H9 (cell line): ENCODE measurements at regions not wholly inside any gene's neighbourhood (a gene's known extent, or its start where the extent isn't known, plus 50 kb on each side); places are given as distances from the start of the nearest gene placed in this dataset.
A peak's percentile ranks its signal among the peaks of the same experiment; 100 is the strongest.

ENCODE experiments used
- DNase-seq: peaks from one replicate; pipeline ENCODE4 v3.0.0-alpha.2; 2017
- H2AFZ ChIP-seq: one replicate; pipeline ENCODE4 v1.6.1; 2013; ENCODE audit warnings: mild to moderate bottlenecking, low read length, control low read depth, moderate library complexity
- H2AK5ac ChIP-seq: 2 replicates; pipeline ENCODE4 v1.6.1; 2013; ENCODE audit warnings: low read length, control low read depth, mixed read lengths; ENCODE audit not compliant: insufficient read length
- H2BK120ac ChIP-seq: one replicate; pipeline ENCODE4 v1.6.1; 2013; ENCODE audit warnings: low read depth, mild to moderate bottlenecking, low read length, control low read depth, inconsistent platforms; ENCODE audit not compliant: poor library complexity, severe bottlenecking
- H2BK12ac ChIP-seq: 2 replicates; pipeline ENCODE4 v1.6.1; 2013; ENCODE audit warnings: low read length, control low read depth, mixed read lengths, low read depth; ENCODE audit not compliant: insufficient read length
- H2BK15ac ChIP-seq: 2 replicates; pipeline ENCODE4 v1.6.1; 2013; ENCODE audit warnings: low read depth, low read length, control low read depth
- H2BK20ac ChIP-seq: one replicate; pipeline ENCODE4 v1.6.1; 2013; ENCODE audit warnings: low read depth, mild to moderate bottlenecking, low read length, control low read depth, inconsistent platforms; ENCODE audit not compliant: poor library complexity, severe bottlenecking
- H2BK5ac ChIP-seq: 2 replicates; pipeline ENCODE4 v1.6.1; 2013; ENCODE audit warnings: low read length, control low read depth, mixed read lengths; ENCODE audit not compliant: insufficient read length
- H3K14ac ChIP-seq: 2 replicates; pipeline ENCODE4 v1.6.1; 2013; ENCODE audit warnings: low read length, control low read depth; ENCODE audit not compliant: insufficient read depth
- H3K18ac ChIP-seq: 2 replicates; pipeline ENCODE4 v1.6.1; 2013; ENCODE audit warnings: low read depth, mild to moderate bottlenecking, mixed read lengths, low read length, control low read depth; ENCODE audit not compliant: insufficient read length
- H3K23ac ChIP-seq: 2 replicates; pipeline ENCODE4 v1.6.1; 2013; ENCODE audit warnings: low read length, control low read depth, mixed read lengths, low read depth; ENCODE audit not compliant: insufficient read length
- H3K23me2 ChIP-seq: 2 replicates; pipeline ENCODE4 v1.6.1; 2013; ENCODE audit warnings: low read depth, mild to moderate bottlenecking, mixed read lengths, low read length, control low read depth; ENCODE audit not compliant: insufficient read length, poor library complexity, severe bottlenecking
- H3K27ac ChIP-seq: 2 replicates; pipeline ENCODE4 v1.5.1; 2013; ENCODE audit warnings: low read length, control low read depth, mixed read lengths, low read depth; ENCODE audit not compliant: insufficient read length
- H3K27me3 ChIP-seq: 2 replicates; pipeline ENCODE4 v1.6.1; 2013; ENCODE audit warnings: low read length, control low read depth, inconsistent platforms; ENCODE audit not compliant: insufficient read depth
- H3K4ac ChIP-seq: 2 replicates; pipeline ENCODE4 v1.6.1; 2013; ENCODE audit warnings: low read depth, mild to moderate bottlenecking, control low read depth, inconsistent platforms, low read length, moderate library complexity
- H3K4me1 ChIP-seq: 2 replicates; pipeline ENCODE4 v1.6.1; 2013; ENCODE audit warnings: low read length, control low read depth, inconsistent platforms; ENCODE audit not compliant: insufficient read depth
- H3K4me2 ChIP-seq: 2 replicates; pipeline ENCODE4 v1.6.1; 2013; ENCODE audit warnings: low read length, control low read depth, mixed read lengths; ENCODE audit not compliant: insufficient read length, insufficient read depth
- H3K56ac ChIP-seq: 2 replicates; pipeline ENCODE4 v1.6.1; 2013; ENCODE audit warnings: low read depth, mild to moderate bottlenecking, mixed read lengths, low read length, control low read depth; ENCODE audit not compliant: insufficient read length
- H3K79me1 ChIP-seq: 2 replicates; pipeline ENCODE4 v1.6.1; 2013; ENCODE audit warnings: low read depth, mild to moderate bottlenecking, moderate library complexity, low read length, control low read depth, inconsistent platforms; ENCODE audit not compliant: insufficient read depth, poor library complexity, severe bottlenecking
- H3K79me2 ChIP-seq: 2 replicates; pipeline ENCODE4 v1.6.1; 2013; ENCODE audit warnings: low read length, control low read depth, inconsistent platforms; ENCODE audit not compliant: insufficient read depth
- H3K9ac ChIP-seq: 2 replicates; pipeline ENCODE4 v1.6.1; 2013; ENCODE audit warnings: low read length, control low read depth, mixed read lengths; ENCODE audit not compliant: insufficient read length; ENCODE audit errors: extremely low read depth
- H3K9me3 ChIP-seq: one replicate; pipeline ENCODE4 v1.6.1; 2013; ENCODE audit warnings: low read depth, low read length, inconsistent platforms; ENCODE audit not compliant: control insufficient read depth
- H3T11ph ChIP-seq: one replicate; pipeline ENCODE4 v1.6.1; 2013; ENCODE audit warnings: mild to moderate bottlenecking, low read length, control low read depth, inconsistent platforms
- H4K20me1 ChIP-seq: one replicate; pipeline ENCODE4 v1.6.1; 2013; ENCODE audit not compliant: control insufficient read depth, insufficient read length, insufficient read depth
- H4K5ac ChIP-seq: 2 replicates; pipeline ENCODE4 v1.6.1; 2013; ENCODE audit warnings: low read depth, mild to moderate bottlenecking, mixed read lengths, low read length, control low read depth; ENCODE audit not compliant: insufficient read length
- H4K8ac ChIP-seq: replicated peaks from 2 replicates; pipeline ENCODE4 v1.6.1; 2013; ENCODE audit warnings: low read length, control low read depth, mixed read lengths, low read depth; ENCODE audit not compliant: insufficient read length
- H4K91ac ChIP-seq: 2 replicates; pipeline ENCODE4 v1.6.1; 2013; ENCODE audit warnings: low read depth, mild to moderate bottlenecking, moderate library complexity, mixed read lengths, low read length, control low read depth; ENCODE audit not compliant: insufficient read length
- H3K27ac Mint-ChIP-seq, 3 experiments: 2 replicates in 2 of 3; 3 replicates in 1 of 3; pipeline ENCODE4 v1.8.0; 2020 to 2021; ENCODE audit warnings: mixed read lengths in 3 of 3, mild to moderate bottlenecking in 1 of 3, moderate library complexity in 1 of 3
- H3K27me3 Mint-ChIP-seq: 2 replicates; pipeline ENCODE4 v1.8.0; 2021; ENCODE audit warnings: low read depth, mild to moderate bottlenecking, moderate library complexity, mixed read lengths
- H3K36me3 Mint-ChIP-seq, 3 experiments: 2 replicates in 2 of 3; 3 replicates in 1 of 3; pipeline ENCODE4 v1.8.0; 2020 to 2021; ENCODE audit warnings: low read depth in 3 of 3, mixed read lengths in 3 of 3; ENCODE audit not compliant: insufficient read depth in 1 of 3
- H3K4me1 Mint-ChIP-seq, 2 experiments: 2 replicates each; pipeline ENCODE4 v1.8.0; 2020; ENCODE audit warnings: mixed read lengths in 2 of 2
- H3K4me3 Mint-ChIP-seq, 2 experiments: 2 replicates in 1 of 2; 3 replicates in 1 of 2; pipeline ENCODE4 v1.8.0; 2020 to 2021; ENCODE audit warnings: mild to moderate bottlenecking in 2 of 2, mixed read lengths in 2 of 2, moderate library complexity in 1 of 2
- H3K9me3 Mint-ChIP-seq, 2 experiments: 2 replicates in 1 of 2; 3 replicates in 1 of 2; pipeline ENCODE4 v1.8.0; 2020; ENCODE audit warnings: mild to moderate bottlenecking in 2 of 2, mixed read lengths in 2 of 2, moderate library complexity in 1 of 2
- WGBS: extraction: QIAGEN DNeasy Blood & Tissue Kit; methylation state at CpG from one replicate; pipeline ENCODE4 v1.1.7; 2013; ENCODE audit warnings: missing lambda C conversion rate, low lambda C conversion rate, mixed read lengths; ENCODE audit not compliant: insufficient read length; ENCODE audit errors: extremely low coverage; 5-methylcytosine and 5-hydroxymethylcytosine counted together
- TF ChIP-seq, protein P1 (sequence below): fragments of 200-600 bp; sonication (generic); conservative IDR thresholded peaks from 3 replicates; pipeline ENCODE4 v1.8.0; 2021; ENCODE audit warnings: antibody characterized with exemption, mild to moderate bottlenecking

GRCh38 chr3:39707314-39707909 lies 102.0 kb upstream of the MYRIP start:
- Histone ChIP-seq H3K4me1 (no peaks in the 10 kb centered on the region), H3K4me2 (no peak overlapping the region), H4K5ac (no peak overlapping the region), H3T11ph (no peak overlapping the region), H2BK120ac (no peak overlapping the region), H3K79me2 (no peaks in the 10 kb centered on the region), H4K20me1 (no peaks in the 10 kb centered on the region), H2AK5ac (no peak overlapping the region), H3K14ac (no peak overlapping the region), H3K27me3 (no peaks in the 10 kb centered on the region), H3K27ac (no peak overlapping the region), H3K56ac (no peak overlapping the region), H3K18ac (no peak overlapping the region), H2BK12ac (no peak overlapping the region), H3K23ac (no peak overlapping the region), H2BK20ac (no peak overlapping the region), H4K8ac (no peak overlapping the region), H4K91ac (no peak overlapping the region), H2BK15ac (no peak overlapping the region), H3K79me1 (no peaks in the 10 kb centered on the region), H2BK5ac (no peak overlapping the region), H3K4ac (no peak overlapping the region), H3K9ac (no peak overlapping the region), H3K23me2 (no peaks in the 10 kb centered on the region), H2AFZ (no peak overlapping the region), H3K9me3 (no peaks in the 10 kb centered on the region)
- Mint-ChIP-seq H3K9me3 (peaks cover 0 to 4% of the 10 kb centered on the region in 2 experiments; a peak in 4 of 5 replicates), H3K36me3 (no peaks in the 10 kb centered on the region; a peak in 1 of 7 replicates), H3K4me3 (no peak overlapping the region), H3K27me3 (no peaks in the 10 kb centered on the region; the same call in 1 of the 2 replicates), H3K27ac (no peak overlapping the region), H3K4me1 (no peaks in the 10 kb centered on the region)
- WGBS: no CpG with 5 or more reads among the region's 5 CpGs
- no peak for DNase-seq
- TF ChIP-seq, protein P1, sequence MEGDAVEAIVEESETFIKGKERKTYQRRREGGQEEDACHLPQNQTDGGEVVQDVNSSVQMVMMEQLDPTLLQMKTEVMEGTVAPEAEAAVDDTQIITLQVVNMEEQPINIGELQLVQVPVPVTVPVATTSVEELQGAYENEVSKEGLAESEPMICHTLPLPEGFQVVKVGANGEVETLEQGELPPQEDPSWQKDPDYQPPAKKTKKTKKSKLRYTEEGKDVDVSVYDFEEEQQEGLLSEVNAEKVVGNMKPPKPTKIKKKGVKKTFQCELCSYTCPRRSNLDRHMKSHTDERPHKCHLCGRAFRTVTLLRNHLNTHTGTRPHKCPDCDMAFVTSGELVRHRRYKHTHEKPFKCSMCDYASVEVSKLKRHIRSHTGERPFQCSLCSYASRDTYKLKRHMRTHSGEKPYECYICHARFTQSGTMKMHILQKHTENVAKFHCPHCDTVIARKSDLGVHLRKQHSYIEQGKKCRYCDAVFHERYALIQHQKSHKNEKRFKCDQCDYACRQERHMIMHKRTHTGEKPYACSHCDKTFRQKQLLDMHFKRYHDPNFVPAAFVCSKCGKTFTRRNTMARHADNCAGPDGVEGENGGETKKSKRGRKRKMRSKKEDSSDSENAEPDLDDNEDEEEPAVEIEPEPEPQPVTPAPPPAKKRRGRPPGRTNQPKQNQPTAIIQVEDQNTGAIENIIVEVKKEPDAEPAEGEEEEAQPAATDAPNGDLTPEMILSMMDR: peak; percentile 74
